ENCODE measurements at regions not wholly inside any gene's neighbourhood (a gene's known extent, or its start where the extent isn't known, plus 50 kb on each side); places are given as distances from the start of the nearest gene placed in this dataset.

GRCh38 chr5:20105915-20106314, 117.9 kb upstream of the CDH18 start:
- DNase-seq: no peak

GRCh38 chr5:20102293-20102692, 114.3 kb upstream of the CDH18 start:
- DNase-seq: no peak

GRCh38 chr5:20098694-20099093, 110.7 kb upstream of the CDH18 start:
- no peak for DNase-seq

- no peak for DNase-seq
Measured at GRCh38 chr5:20088361-20088760, 100.4 kb upstream of the CDH18 start.

GRCh38 chr5:20087299-20087698, 99.3 kb upstream of the CDH18 start:
- no peak for DNase-seq

- DNase-seq: no peak
Measured at GRCh38 chr5:20077186-20077585, 89.2 kb upstream of the CDH18 start.

- DNase-seq: no peak
Measured at GRCh38 chr5:20056933-20057332, 68.9 kb upstream of the CDH18 start.

- DNase-seq: no peak
Measured at GRCh38 chr5:20055301-20055700, 67.3 kb upstream of the CDH18 start.

GRCh38 chr5:20050262-20050661, 62.3 kb upstream of the CDH18 start:
- no peak for DNase-seq

GRCh38 chr5:20044460-20044859, 56.5 kb upstream of the CDH18 start:
- no peak for DNase-seq

- DNase-seq: no peak
Measured at GRCh38 chr5:20041326-20042274, 53.6 kb upstream of the CDH18 start.

GRCh38 chr5:20040901-20041300, 52.9 kb upstream of the CDH18 start:
- DNase-seq: no peak
